PC-3 (cell line): ENCODE measurements at regions not wholly inside any gene's neighbourhood (a gene's known extent, or its start where the extent isn't known, plus 50 kb on each side); places are given as distances from the start of the nearest gene placed in this dataset.

Source experiments
- EZH2 ChIP-seq: fragments of 300-600 bp; sonication (generic); IDR thresholded peaks from one replicate; pipeline ENCODE4 v1.6.1; 2017; ENCODE audit warnings: antibody characterized with exemption, mild to moderate bottlenecking, low read length; ENCODE audit not compliant: unreplicated experiment
- TF ChIP-seq, protein P1 (sequence below): fragments of 300-600 bp; sonication (generic); conservative IDR thresholded peaks from 2 replicates; pipeline ENCODE4 v1.5.1; 2017; ENCODE audit warnings: antibody characterized with exemption, low read depth, mild to moderate bottlenecking, low read length

- no peak for TF ChIP-seq EZH2
- TF ChIP-seq, protein P1, sequence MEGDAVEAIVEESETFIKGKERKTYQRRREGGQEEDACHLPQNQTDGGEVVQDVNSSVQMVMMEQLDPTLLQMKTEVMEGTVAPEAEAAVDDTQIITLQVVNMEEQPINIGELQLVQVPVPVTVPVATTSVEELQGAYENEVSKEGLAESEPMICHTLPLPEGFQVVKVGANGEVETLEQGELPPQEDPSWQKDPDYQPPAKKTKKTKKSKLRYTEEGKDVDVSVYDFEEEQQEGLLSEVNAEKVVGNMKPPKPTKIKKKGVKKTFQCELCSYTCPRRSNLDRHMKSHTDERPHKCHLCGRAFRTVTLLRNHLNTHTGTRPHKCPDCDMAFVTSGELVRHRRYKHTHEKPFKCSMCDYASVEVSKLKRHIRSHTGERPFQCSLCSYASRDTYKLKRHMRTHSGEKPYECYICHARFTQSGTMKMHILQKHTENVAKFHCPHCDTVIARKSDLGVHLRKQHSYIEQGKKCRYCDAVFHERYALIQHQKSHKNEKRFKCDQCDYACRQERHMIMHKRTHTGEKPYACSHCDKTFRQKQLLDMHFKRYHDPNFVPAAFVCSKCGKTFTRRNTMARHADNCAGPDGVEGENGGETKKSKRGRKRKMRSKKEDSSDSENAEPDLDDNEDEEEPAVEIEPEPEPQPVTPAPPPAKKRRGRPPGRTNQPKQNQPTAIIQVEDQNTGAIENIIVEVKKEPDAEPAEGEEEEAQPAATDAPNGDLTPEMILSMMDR = no peak
Measured at GRCh38 chr12:34296143-34297041, 274.1 kb downstream of the ALG10 start.
